ENCODE measurements at regions not wholly inside any gene's neighbourhood (a gene's known extent, or its start where the extent isn't known, plus 50 kb on each side); places are given as distances from the start of the nearest gene placed in this dataset.
"Not testable (repeated sequence)": the region's sequence is repeated elsewhere in the genome, so short reads cannot be mapped to it uniquely, and the experiment has no call there.

DNA sequence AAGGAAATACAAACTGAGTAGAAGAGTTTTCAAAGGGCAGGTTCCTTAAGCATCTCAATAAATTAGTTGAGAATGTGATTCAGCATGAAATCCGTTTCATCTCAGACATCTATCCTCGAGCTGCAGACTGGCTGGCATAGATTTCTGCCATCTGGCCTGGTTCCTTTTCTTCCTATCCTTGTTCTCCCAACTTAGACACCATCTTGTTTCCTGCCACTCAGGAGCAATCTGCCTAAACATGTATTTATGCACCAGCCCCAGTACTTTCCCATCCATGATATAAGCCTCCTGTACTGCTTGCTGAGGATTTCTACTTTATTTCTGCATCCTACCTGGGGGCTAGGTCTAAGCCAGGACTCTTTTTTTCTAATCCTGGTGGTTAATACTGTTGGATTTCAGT is 359.1 kb upstream of the C11orf87 start:
- ATAC-seq (no peak), DNase-seq (ENCODE audit: low read depth in 1 of 2, low spot score in 1 of 2) (no peak), FAIRE-seq (no peak)
- ChIA-PET POLR2A (no interaction called here), CTCF (interaction anchor here (0.9 kb wide), 1 partner anchor 13 kb away, joined by 3 read pairs; no protein-coding TSS in a partner anchor)
- TF ChIP-seq HDAC2 (IDR thresholded peaks at IDR 0.05) (no peak), CHD2 (IDR thresholded peaks at IDR 0.05; ENCODE audit: low read length, partially characterized antibody) (no peak), KDM1A (IDR thresholded peaks at IDR 0.05; ENCODE audit: low read depth) (no peak), NR3C1 (IDR thresholded peaks at IDR 0.05) (no peak)
- TF ChIP-seq, protein P1, sequence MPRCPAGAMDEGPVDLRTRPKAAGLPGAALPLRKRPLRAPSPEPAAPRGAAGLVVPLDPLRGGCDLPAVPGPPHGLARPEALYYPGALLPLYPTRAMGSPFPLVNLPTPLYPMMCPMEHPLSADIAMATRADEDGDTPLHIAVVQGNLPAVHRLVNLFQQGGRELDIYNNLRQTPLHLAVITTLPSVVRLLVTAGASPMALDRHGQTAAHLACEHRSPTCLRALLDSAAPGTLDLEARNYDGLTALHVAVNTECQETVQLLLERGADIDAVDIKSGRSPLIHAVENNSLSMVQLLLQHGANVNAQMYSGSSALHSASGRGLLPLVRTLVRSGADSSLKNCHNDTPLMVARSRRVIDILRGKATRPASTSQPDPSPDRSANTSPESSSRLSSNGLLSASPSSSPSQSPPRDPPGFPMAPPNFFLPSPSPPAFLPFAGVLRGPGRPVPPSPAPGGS (IDR thresholded peaks at IDR 0.05) = no peak
- TF ChIP-seq, protein P2, sequence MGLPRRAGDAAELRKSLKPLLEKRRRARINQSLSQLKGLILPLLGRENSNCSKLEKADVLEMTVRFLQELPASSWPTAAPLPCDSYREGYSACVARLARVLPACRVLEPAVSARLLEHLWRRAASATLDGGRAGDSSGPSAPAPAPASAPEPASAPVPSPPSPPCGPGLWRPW (IDR thresholded peaks at IDR 0.05) = no peak
- H3K9me3 ChIP-seq = no peaks in the 10 kb centered on the region
- no peak overlapping the region for H3K27ac ChIP-seq
- H3K4me3 ChIP-seq = no peak overlapping the region
- H3K4me1 ChIP-seq = no peaks in the 10 kb centered on the region
- no peak overlapping the region for H3K4me2 ChIP-seq
- WGBS (ENCODE audit: missing lambda C conversion rate) = 16% methylated on average over 2 of the region's 2 CpGs

DNA sequence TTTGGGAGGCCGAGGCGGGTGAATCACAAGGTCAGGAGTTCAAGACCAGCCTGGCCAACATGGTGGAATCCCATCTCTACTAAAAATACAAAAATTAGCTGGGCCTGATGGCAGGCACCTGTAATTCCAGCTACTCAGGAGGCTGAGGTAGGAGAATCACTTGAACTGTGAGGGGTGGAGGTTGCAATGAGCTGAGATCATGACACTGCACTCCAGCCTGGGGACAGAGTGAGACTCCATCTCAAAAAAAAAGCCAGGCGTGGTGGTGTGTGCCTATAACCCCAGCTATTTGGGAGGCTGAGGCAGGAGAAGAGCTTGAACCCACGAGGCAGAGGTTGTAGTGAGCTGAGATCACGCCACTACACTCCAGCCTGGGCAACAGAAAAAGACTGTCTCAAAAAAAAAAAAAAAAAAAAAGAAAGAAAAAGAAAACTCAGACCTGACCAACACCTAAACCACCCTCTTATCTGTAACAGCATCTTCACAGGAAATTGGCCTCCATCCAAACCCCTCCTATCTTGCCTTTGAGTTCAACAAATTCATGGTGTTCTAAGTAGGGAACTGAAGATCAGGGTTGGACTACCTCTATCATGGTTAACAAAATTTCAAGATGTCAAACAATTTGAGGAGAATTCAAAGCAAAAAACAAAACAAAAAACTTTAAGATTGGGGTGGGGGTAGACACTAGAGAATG is 357.2 kb upstream of the C11orf87 start:
- H3K4me3 ChIP-seq; H3K4me1 ChIP-seq; H3K4me2 ChIP-seq; H3K9me3 ChIP-seq; ATAC-seq; FAIRE-seq; H3K27ac ChIP-seq; DNase-seq (ENCODE audit: low read depth in 1 of 2, low spot score in 1 of 2); POLR2A ChIA-PET: not testable (repeated sequence)
- 85% methylated on average over 3 of the region's 5 CpGs for WGBS (ENCODE audit: missing lambda C conversion rate)
- CTCF ChIA-PET = interaction anchor here (0.6 to 1.0 kb wide), 2 partner anchors 12 to 352 kb away, joined by 3 to 4 read pairs; no protein-coding TSS in a partner anchor

DNA sequence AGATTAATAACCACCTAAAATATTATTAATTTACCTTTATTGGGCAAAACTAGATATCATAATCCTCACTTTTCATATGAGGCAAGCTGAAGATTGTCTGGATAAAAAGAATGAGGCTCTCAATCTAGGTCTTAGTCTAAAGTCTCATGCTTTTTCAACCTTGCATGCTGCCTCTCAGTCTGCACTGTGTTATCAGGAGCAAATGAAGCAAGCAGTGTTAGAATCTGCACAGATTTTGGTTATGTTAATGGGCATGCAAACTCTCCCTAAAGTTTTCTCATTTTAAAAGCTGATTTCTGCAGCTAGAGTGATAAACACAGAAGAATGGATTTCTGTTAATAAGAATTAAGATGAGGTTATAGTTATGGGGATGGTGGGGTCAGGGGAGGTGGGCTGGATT is 350.7 kb upstream of the C11orf87 start:
- POLR2A ChIA-PET = interaction anchor here (0.6 kb wide), 1 partner anchor 623 kb away, joined by 4 read pairs; no protein-coding TSS in a partner anchor
- ATAC-seq = no peak

More for the DNA sequence above, 350.7 kb upstream of the C11orf87 start:
- no peak for TF ChIP-seq CHD2 (IDR thresholded peaks at IDR 0.05; ENCODE audit: low read length, partially characterized antibody)
- TF ChIP-seq RFX5 (IDR thresholded peaks at IDR 0.05) = no peak
- no peak for TF ChIP-seq NPAS2 (CRISPR knock-in tag; IDR thresholded peaks at IDR 0.05; ENCODE audit: borderline replicate concordance)
- no peak for TF ChIP-seq JUN (IDR thresholded peaks at IDR 0.05)
- no peak for TF ChIP-seq ZSCAN20 (CRISPR knock-in tag; IDR thresholded peaks at IDR 0.05)
- TF ChIP-seq, protein P3, sequence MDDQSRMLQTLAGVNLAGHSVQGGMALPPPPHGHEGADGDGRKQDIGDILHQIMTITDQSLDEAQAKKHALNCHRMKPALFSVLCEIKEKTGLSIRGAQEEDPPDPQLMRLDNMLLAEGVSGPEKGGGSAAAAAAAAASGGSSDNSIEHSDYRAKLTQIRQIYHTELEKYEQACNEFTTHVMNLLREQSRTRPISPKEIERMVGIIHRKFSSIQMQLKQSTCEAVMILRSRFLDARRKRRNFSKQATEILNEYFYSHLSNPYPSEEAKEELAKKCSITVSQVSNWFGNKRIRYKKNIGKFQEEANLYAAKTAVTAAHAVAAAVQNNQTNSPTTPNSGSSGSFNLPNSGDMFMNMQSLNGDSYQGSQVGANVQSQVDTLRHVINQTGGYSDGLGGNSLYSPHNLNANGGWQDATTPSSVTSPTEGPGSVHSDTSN (IDR thresholded peaks at IDR 0.05) = no peak
- no peak for TF ChIP-seq NFE2L2 (conservative IDR thresholded peaks at IDR 0.05; ENCODE audit: low read length)
- TF ChIP-seq, protein P2 (IDR thresholded peaks at IDR 0.05) = no peak
- no peak for TF ChIP-seq MYC (IDR thresholded peaks at IDR 0.05; ENCODE audit: borderline replicate concordance, low read length)
- no peak for TF ChIP-seq RCOR1 (IDR thresholded peaks at IDR 0.05; ENCODE audit: low read depth, low read length)
- no peak for TF ChIP-seq SREBF2 (IDR thresholded peaks at IDR 0.05)
- no peak for TF ChIP-seq GATA3 (IDR thresholded peaks at IDR 0.05; ENCODE audit: borderline replicate concordance)
- TF ChIP-seq, protein P1 (IDR thresholded peaks at IDR 0.05) = no peak
- no peak for TF ChIP-seq FOSL2 (IDR thresholded peaks at IDR 0.05)
- TF ChIP-seq FOSL2 (CRISPR knock-in tag; IDR thresholded peaks at IDR 0.05) = no peak
- no peak for TF ChIP-seq PHF8 (IDR thresholded peaks at IDR 0.05; ENCODE audit: borderline replicate concordance, low read depth)
- no peak overlapping the region for H3K4me3 ChIP-seq
- H3K4me1 ChIP-seq = no peaks in the 10 kb centered on the region
- CTCF ChIA-PET = no interaction called here
- FAIRE-seq = no peak
- no peak for DNase-seq (ENCODE audit: low read depth in 1 of 2, low spot score in 1 of 2)
- no peak overlapping the region for H3K4me2 ChIP-seq
- H3K27ac ChIP-seq = no peak overlapping the region
- H3K9me3 ChIP-seq = no peaks in the 10 kb centered on the region
